Psoas muscle (tissue), 7 donors: ENCODE measurements at regions not wholly inside any gene's neighbourhood (a gene's known extent, or its start where the extent isn't known, plus 50 kb on each side); places are given as distances from the start of the nearest gene placed in this dataset.

Experiments used
- ATAC-seq, 4 donors: fragments of 200-7000 bp; cut with Tn5 transposase; one replicate each; pipeline ENCODE4 v1.9.1; 2020; ENCODE audit warnings: moderate library complexity in 3 of 4, mild to moderate bottlenecking in 2 of 4
- DNase-seq, 2 donors: peaks; one replicate each; pipeline ENCODE4 v3.0.0-alpha.2; 2020
- H3K27ac ChIP-seq: fragments of 200-600 bp; one replicate; pipeline ENCODE4 v1.8.0; 2022
- H3K27me3 ChIP-seq, 3 donors: fragments of 200-600 bp in 1 of 3; one replicate each; pipeline versions ENCODE4 v1.6.1 to v1.8.0; 2013 to 2022; ENCODE audit warnings: low read length in 2 of 3, mild to moderate bottlenecking in 2 of 3, moderate library complexity in 1 of 3; ENCODE audit not compliant: insufficient read depth in 3 of 3
- H3K36me3 ChIP-seq, 2 donors: fragments of 200-600 bp in 1 of 2; one replicate each; pipeline versions ENCODE4 v1.6.1 to v1.8.0; 2013 to 2022; ENCODE audit warnings: low read depth in 1 of 2, mild to moderate bottlenecking in 1 of 2, moderate library complexity in 1 of 2; ENCODE audit not compliant: insufficient read depth in 1 of 2
- H3K4me1 ChIP-seq: fragments of 200-600 bp; one replicate; pipeline ENCODE4 v1.8.0; 2022
- H3K4me3 ChIP-seq: fragments of 200-600 bp; one replicate; pipeline ENCODE4 v1.8.0; 2022; ENCODE audit warnings: mild to moderate bottlenecking
- H3K9me3 ChIP-seq: fragments of 200-600 bp; one replicate; pipeline ENCODE4 v1.8.0; 2022
- CTCF ChIP-seq: fragments of 200-600 bp; IDR thresholded peaks from one replicate; pipeline ENCODE4 v1.8.0; 2022; ENCODE audit warnings: antibody characterized with exemption
- WGBS, 3 donors: extraction: QIAGEN DNeasy Blood & Tissue Kit; methylation state at CpG; one replicate each; pipeline versions ENCODE4 v1.1.6 to v1.1.7; 2013; 5-methylcytosine and 5-hydroxymethylcytosine counted together
- intact Hi-C, 2 donors: fragments of 100-400 bp; cut with DNase I; formaldehyde crosslinking; loops; one replicate each; pipeline versions ENCODE4 v1.11.0 to v1.14.2; 2022
- donor health status: healthy with polysubstance abuse.
- donor health status: DM: no; HTN: no; CAD: no; lungs with moderate emphysema.
- donor health status: Bipolar disorder and iron deficiency.
- donor health status: healthy.
- donor health status: DM: yes; HTN: yes; CAD: no.
- donor health status: DM: no; HTN: no; CAD: no.
- donor health status: DM: yes; HTN: yes; CAD: no.

- no peak for TF ChIP-seq CTCF
- 67 to 84% (median 69%) methylated on average over 1 of the region's 1 CpG for WGBS, 3 donors
- no peaks in the 10 kb centered on the region for H3K36me3 ChIP-seq
- no peaks in the 10 kb centered on the region for H3K4me1 ChIP-seq
- H3K27ac ChIP-seq = no peak overlapping the region
- no peaks in the 10 kb centered on the region for H3K27me3 ChIP-seq
- ATAC-seq (no peak), DNase-seq (no peak)
- H3K9me3 ChIP-seq = no peaks in the 10 kb centered on the region
- H3K4me3 ChIP-seq = no peak overlapping the region
- intact Hi-C loops = loop anchor here in 1 of 2 donors (10.0 kb wide), 1 partner anchor 1237 kb away; no protein-coding TSS in a partner anchor
These were observed 79.2 kb downstream of the MDH1 start for GRCh38 chr2:63668000-63668399.

- no peak for ATAC-seq
- WGBS, 3 donors = 52 to 60% (median 53%) methylated on average over 4 of the region's 4 CpGs
- H3K4me1 ChIP-seq = no peaks in the 10 kb centered on the region
- no peaks in the 10 kb centered on the region for H3K9me3 ChIP-seq
- DNase-seq = no peak
- no peak for TF ChIP-seq CTCF
- H3K4me3 ChIP-seq = no peak overlapping the region
- intact Hi-C loops = loop anchor here in 1 of 2 donors (10.0 kb wide), 1 partner anchor 1236 kb away; no protein-coding TSS in a partner anchor
- H3K27ac ChIP-seq = no peak overlapping the region
- H3K27me3 ChIP-seq = no peaks in the 10 kb centered on the region
- no peaks in the 10 kb centered on the region for H3K36me3 ChIP-seq
These were observed 79.7 kb downstream of the MDH1 start for GRCh38 chr2:63668466-63668865.

GRCh38 chr2:63669596-63669995, 80.8 kb downstream of the MDH1 start:
- H3K27me3 ChIP-seq = no peaks in the 10 kb centered on the region
- TF ChIP-seq CTCF = no peak
- intact Hi-C loops = loop anchor here in 1 of 2 donors (10.0 kb wide), 1 partner anchor 1235 kb away; no protein-coding TSS in a partner anchor
- H3K36me3 ChIP-seq = no peaks in the 10 kb centered on the region
- no peak overlapping the region for H3K4me3 ChIP-seq
- H3K4me1 ChIP-seq = no peaks in the 10 kb centered on the region
- 80 to 84% (median 83%) methylated on average over 3 of the region's 3 CpGs for WGBS, 3 donors
- H3K27ac ChIP-seq = no peak overlapping the region
- ATAC-seq = no peak
- no peak for DNase-seq
- H3K9me3 ChIP-seq = no peaks in the 10 kb centered on the region

- H3K4me1 ChIP-seq = no peaks in the 10 kb centered on the region
- DNase-seq = no peak
- WGBS, 3 donors = 83 to 85% (median 84%) methylated on average over 4 of the region's 4 CpGs
- ATAC-seq = no peak
- TF ChIP-seq CTCF = no peak
- no peak overlapping the region for H3K27ac ChIP-seq
- no peak overlapping the region for H3K4me3 ChIP-seq
- H3K27me3 ChIP-seq = no peaks in the 10 kb centered on the region
- intact Hi-C loops = no loop called here
- no peaks in the 10 kb centered on the region for H3K9me3 ChIP-seq
- H3K36me3 ChIP-seq = no peaks in the 10 kb centered on the region
These were observed 85.2 kb downstream of the MDH1 start for GRCh38 chr2:63673865-63674533.

- ATAC-seq (no peak), DNase-seq (no peak)
- H3K9me3 ChIP-seq = no peaks in the 10 kb centered on the region
These were observed 86.3 kb downstream of the MDH1 start for GRCh38 chr2:63675026-63675425.

More at GRCh38 chr2:63675026-63675425, 86.3 kb downstream of the MDH1 start:
- Histone ChIP-seq H3K27me3 (no peaks in the 10 kb centered on the region), H3K36me3 (no peaks in the 10 kb centered on the region), H3K27ac (no peak overlapping the region), H3K4me3 (no peak overlapping the region), H3K4me1 (no peaks in the 10 kb centered on the region)
- 75 to 93% (median 83%) methylated on average over 1 of the region's 1 CpG for WGBS, 3 donors
- no peak for TF ChIP-seq CTCF
- intact Hi-C loops = no loop called here
